MV-4-11 (cell line): ENCODE measurements at regions not wholly inside any gene's neighbourhood (a gene's known extent, or its start where the extent isn't known, plus 50 kb on each side); places are given as distances from the start of the nearest gene placed in this dataset.
"Not testable (repeated sequence)": the region's sequence is repeated elsewhere in the genome, so short reads cannot be mapped to it uniquely, and the experiment has no call there.

Experiments used
- DNase-seq: peaks from one replicate; lab custom pipeline; 2025; lab: John Stamatoyannopoulos, UW

DNA sequence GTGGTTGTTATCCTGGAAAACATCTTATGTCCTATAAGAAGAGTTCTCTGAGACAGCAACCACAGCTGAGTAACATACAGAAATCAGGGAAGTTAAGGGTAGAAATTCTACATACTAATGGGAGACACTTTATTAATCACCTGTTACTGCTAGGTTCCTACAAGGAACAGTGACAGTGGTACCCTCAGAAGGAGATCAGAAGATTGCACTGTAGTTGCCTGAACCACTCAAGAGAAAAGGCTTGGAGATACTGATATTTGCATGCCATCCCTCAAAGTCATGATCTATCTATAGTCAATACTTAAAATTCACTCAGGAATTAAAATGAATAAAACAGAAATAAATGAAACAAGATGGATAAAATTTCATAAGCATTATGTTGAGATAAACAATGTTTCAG lies 136.0 kb downstream of the LMLN start:
- no peak for DNase-seq

DNA sequence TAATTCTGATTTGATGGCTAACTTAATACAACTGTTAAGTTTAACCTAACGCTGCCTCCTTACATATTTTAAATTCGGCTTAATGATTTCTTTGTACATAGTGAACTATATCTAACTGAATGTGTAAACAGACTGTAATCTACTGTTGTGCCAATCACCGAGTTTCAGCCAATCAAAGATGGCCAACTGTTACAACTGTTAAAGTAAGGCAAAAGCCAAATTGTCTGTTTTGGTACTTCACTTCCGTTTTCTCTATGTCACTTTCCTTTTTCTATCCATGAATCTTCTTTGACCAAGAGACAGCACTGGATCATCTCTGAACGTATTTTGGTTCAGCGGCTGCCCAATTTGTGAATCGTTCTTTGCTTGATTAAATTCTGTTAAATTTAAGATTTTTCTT lies 137.0 kb downstream of the LMLN start:
- DNase-seq = peak; percentile 41

DNA sequence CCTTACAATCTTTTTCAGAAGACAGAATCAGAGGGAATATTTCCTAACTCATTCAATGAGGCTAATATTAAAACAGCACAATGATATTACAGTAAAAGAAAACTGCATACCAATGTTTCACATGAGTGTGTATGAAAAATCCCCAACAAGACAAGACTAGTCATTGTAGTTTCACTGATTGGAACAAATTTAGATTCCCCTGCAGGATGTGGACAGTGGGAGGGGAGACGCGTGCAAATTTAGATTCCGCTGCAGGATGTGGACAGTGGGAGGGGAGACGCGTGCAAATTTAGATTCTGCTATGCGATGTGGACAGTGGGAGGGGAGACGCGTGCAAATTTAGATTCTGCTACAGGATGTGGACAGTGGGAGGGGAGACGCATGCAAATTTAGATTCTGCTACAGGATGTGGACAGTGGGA lies 138.7 kb downstream of the LMLN start:
- DNase-seq = peak; percentile 78

DNA sequence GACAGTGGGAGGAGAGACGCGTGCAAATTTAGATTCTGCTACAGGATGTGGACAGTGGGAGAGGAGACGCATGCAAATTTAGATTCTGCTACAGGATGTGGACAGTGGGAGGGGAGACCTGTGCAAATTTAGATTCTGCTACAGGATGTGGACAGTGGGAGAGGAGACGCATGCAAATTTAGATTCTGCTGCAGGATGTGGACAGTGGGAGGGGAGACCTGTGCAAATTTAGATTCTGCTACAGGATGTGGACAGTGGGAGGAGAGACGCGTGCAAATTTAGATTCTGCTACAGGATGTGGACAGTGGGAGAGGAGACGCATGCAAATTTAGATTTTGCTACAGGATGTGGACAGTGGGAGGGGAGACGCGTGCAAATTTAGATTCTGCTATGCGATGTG lies 143.1 kb downstream of the LMLN start:
- DNase-seq = not testable (repeated sequence)

DNA sequence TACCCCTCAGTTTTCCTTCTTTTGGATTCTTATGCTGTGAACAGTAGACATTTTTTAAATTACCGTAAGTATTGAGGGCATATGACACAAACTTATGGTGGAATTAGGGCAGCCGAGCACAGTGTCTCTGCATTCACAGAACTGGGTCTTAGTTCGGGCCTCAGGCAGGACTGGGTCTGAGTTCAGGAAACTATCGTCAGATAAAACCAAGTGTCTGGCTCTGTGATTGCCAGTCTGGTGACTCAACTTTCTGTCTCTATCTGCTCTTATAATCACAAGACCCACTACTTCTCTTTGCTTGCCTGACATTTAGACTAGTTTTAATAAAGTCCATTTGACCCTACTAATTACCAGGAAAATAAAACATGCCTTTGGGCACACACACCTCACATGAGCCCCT lies 146.2 kb downstream of the LMLN start:
- no peak for DNase-seq

DNA sequence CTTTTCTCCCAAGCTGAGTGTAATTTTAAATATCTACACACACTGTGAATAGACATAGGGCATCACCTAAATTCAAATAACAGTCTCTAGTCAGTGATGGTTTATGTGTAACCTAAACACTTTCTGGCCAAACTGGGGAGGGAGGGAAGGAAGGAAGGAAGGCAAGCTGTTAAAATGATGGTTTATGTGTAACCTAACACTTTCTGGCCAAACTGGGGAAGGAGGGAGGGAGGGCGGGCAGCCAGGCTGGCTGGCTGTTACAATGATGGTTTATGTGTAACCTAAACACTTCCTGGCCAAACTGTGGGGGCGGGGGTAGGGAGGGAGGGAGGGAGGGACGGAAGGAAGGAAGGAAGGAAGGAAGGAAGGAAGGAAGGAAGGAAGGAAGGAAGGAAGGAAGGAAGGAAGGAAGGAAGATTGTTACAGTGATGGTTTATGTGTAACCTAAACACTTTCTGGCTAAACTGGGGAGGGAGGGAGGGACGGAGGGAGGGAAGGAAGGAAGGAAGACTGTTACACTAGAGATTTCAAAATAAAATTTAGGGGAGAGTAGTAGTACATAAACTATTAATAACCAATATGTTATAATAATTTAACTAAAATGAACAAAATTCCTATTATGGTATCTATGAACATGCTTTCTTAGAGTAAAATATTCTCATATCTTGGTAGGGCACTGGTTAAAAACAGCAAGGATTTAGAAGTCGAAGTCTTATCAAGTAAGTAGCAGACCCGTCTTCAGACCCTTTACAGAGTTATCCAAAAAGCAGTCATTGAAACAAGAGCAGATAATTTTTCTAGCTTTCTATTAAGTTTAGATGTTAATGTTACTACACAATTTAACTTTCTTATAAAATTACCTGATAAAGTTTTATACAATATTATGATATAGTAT lies 148.1 kb downstream of the LMLN start:
- DNase-seq = no peak

DNA sequence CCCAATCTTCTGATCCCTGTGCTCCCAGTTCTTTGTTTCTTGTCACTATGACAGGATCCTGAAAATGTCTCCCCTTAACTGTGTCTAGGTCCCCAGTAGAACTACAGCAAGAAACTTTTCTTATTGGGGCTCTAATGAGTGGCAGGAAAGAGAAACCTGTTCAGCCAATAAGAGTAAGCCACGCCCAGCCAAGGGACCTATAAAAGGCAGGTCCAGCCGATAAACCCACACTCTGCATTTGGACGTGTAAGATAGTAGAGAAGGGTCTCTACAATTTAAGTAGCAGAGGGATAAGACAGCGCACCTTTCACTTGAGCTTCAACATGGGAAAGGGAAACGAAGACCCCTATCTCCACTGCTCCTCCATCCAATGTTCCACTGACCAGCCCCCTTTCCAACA lies 149.9 kb downstream of the LMLN start:
- no peak for DNase-seq

DNA sequence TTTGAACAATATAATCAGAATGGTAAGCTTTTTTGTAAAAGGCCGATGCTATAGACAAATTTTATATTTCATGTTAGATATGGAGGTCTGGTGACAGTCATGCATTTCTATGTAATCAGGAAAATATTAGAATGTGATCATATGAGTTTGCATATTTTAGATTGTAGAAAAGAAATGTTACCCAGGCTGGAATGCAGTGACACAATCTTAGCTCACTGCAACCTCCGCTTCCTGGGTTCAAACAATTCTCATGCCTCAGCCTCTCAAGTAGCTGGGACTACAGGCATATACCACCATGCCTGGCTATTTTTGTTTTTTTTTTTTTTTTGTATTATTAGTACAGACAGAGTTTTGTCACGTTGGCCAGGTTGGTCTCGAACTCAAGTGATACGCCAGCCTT lies 152.0 kb downstream of the LMLN start:
- no peak for DNase-seq

DNA sequence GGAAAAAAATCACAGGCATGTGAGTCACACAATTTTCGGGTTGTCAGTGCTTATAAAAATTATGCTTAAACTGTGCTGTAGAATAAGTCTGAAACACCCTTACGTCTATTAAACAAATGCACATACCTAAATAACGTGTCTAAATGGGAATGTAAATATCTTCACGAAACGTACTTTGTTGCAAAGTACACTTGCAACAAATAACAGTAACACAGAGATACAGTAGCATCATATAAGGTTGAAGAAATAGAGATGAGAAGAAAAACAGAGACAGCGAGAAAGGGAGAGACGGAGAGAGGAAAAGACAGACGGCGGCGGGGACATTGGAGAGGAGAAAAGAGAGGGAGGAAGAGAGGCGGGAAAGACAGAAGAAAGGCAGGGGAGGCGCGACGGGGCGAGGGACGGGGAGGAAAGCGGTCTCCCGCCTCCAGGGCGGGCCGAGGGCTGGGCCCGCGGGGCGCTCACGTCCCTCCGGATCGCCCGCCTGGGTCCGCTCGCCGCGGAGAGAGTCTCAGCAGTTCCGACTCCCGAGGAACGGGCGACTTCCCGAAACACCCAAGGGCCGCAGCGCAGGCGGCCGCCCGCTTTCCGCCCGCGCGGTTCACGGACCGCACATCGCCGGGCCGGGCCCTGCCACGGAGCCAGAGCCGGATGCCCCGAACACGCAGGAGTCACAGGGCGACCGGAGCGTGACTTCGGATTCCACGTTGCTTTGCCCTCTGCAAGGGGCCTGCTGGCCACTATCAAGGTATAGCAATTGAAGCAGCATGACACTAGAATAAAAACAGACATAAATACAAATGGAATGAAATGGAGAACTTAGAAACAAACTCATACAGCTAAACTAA lies 153.4 kb downstream of the LMLN start:
- DNase-seq = no peak

DNA sequence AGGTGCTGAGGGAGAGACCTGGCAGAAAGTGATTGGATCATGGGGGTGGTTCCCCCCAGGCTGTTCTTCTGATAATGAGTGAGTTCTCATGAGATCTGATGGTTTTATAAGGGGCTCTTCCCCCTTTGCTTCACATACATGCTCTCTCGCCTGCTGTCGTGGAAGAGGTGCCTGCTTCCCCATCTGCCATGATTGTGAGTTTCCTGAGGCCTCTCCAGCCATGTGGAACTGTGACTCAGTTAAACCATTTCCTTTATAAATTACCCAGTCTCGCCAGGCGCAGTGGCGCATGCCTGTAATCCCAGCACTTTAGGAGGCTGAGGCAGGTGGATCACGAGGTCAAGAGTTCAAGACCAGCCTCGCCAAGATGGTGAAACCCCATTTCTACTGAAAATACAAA lies 154.5 kb downstream of the LMLN start:
- not testable (repeated sequence) for DNase-seq

DNA sequence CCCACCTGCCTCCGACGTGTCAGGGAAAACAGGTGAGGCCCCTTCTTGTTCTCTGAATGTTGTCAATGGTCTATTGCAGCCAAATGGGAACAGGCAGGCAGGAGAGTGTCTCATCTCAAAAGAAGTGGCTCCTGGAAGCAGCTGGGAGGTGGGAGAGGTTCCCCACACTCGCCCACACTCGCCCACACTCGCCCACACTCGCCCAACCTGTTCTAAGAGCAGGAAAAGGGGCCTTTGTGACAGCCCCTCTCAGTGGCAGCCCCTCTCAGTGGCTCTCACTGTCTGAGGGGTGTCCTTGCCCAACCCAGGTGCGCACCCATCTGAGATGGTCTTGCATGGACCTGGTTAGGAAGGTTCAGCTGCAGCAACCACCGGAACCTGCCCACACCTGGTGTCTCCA lies 162.2 kb downstream of the LMLN start:
- not testable (repeated sequence) for DNase-seq

DNA sequence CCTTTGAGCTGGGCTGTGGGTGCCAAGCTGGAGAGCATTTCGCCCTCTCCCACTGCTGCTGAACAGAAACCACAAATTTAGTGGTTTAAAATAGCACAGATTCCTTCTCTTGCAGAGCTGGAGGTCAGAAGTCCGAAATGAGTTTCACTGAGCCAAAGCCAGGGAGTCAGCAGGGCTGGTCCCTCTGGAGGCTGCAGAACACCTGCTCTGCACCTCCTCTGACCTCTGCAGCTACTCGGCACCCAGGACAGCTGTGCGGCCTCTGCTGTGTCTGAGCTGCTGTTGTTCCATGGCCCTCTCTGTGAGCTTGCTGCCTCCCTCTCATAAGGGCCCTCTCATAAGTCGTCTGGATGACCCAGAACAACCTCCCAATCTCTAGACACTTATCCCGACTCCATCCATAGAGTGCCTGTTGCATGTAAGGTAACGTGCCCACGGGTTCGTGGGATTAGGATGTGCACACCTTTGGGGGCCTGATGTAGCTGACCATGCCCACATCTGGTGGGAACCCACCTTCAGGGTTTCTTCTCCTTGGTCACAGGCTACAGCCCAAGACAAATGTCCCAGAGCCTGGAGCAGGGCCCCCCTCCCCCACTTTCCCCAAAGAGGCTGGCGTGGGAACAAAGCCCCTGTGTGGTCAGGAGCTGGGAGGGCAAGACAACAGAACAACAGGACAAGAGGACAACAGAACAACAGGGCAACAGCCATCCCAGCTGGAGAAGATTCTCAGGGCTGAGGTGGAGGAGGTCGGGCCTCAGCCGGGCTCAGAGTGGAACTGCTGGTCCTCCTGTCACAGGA lies 177.2 kb downstream of the LMLN start:
- DNase-seq = not testable (repeated sequence)

DNA sequence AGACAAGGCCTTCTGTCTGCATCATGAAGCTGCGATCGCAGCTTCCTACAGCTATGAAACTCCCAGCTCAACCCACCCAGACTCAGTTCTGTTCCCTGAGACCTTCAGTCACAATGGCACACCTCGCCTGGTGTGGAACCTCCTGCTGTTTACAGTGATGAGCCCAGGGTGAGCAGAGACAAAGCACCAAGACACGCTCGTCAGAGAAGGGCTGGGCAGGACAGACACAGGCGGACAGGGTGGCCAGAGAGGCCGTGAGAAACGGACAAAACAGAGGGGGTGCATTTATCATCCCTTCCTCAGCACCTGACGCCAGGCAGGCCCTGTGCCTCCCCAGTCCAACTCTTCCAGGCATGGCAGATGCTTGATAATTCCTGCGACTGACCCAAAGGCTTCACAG lies 178.2 kb downstream of the LMLN start:
- not testable (repeated sequence) for DNase-seq

DNA sequence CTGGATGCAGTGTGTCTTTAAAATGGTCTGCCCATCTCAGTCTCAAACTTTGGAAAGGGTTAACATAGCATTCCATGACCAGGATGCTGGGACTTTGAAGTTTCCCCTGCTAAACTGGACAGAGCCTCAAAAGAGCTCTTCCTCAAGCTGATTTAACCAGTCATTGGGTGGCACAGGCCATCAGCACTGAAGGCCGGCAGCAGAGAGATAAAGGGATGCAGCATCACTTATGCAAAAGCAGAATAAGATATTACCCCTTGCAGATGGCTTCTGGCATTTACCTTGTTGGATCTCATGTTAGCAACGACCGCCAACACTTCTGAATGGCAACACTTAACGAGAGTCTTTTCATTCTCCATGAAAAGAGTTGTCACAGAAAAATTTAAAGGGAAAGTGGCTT lies 179.0 kb downstream of the LMLN start:
- DNase-seq = not testable (repeated sequence)

DNA sequence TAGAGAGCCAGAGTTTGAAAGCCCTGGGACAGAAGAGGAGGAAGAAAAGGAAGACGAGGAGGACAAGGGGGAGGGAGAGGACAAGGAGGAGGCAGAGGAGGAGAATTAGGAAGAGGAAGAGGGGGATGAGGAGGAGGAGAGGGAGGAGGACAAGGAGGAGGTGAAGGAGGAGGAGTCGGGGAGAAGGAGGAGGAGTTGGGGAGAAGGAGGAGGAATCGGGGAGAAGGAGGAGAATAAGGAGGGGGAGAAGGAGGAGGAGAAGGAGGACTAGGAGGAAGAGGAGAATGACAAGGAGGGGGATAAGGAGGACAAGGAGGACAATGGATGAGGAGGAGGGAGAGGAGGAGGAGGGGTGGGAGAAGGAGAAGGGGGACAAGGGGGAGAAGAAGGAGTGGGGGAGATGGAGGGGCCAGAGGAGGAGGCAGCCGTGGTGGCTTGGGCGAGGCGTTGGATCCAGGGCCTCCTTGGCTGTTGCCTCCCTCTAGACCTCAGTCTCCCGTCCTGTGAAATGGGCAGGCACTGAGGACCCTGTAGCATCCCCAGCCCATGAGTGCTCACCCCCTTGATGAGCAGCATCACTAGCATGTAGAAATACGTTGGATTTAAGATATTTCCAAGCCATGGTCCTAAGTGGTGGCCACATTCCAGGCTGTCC lies 179.6 kb downstream of the LMLN start:
- DNase-seq = not testable (repeated sequence)

DNA sequence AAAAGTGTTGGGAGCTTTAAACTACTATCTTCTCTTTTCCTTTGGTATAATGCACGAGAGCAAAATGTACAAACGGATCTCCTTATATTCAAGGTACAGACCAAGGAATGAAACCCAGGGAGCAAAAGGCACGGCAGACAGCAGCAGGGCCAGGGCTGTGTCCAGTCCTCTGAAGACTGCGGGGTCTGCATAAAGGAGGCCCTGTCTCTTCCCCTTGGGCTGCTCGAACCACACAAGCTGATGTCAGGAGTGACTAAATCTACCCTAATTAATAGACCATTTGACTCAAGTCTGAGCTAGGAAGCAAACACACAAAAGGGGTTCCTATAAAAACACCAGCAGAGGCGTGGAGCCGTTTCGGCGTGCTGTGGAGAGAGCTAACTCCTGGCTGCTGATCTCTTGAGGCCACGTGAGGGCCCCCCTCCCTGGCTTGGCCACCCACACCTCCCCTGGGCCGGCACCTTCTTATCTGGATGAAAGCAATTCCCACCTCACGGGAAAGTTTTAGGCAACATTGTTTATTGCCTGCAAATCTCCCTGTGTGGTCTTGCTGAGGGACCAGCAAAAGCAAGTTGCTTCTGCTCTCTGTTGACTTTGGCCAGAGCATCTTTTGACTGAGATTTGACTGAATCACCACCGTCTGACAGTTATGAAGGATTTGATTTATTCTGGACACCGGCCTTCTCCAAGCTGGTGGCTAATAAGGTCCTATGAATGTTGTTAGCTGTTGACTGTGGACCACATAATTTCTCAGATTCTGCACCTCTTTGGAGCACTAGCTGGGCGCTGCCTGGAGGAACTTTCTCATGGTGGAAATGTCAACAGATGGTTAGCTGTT lies 183.5 kb downstream of the LMLN start:
- not testable (repeated sequence) for DNase-seq

DNA sequence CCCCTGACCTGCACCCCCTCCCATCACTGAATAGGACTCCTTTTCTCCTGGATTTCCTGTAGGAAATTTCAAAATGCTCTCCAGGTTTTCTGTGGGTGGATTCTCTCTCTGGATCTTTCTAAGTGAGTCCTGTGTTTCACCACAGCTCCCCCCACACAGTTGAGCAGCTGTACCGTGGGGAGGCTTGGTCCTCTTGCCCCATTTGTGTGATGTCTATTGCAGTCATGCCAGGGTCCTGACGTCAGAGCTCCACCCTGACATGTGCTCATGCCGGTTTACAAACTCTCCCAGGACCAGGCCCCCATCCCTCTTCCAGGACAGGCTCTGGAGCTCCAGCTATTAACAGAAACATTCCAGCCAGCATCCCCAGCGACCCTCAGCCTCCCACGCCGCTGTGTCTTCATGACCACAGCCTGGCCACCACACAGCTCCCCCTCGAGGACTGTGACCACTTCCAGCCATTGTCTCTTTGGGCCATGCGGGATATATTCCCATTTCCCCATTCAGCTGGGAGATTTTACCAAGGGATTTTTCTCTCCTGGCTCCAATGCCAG lies 185.3 kb downstream of the LMLN start:
- DNase-seq = not testable (repeated sequence)

DNA sequence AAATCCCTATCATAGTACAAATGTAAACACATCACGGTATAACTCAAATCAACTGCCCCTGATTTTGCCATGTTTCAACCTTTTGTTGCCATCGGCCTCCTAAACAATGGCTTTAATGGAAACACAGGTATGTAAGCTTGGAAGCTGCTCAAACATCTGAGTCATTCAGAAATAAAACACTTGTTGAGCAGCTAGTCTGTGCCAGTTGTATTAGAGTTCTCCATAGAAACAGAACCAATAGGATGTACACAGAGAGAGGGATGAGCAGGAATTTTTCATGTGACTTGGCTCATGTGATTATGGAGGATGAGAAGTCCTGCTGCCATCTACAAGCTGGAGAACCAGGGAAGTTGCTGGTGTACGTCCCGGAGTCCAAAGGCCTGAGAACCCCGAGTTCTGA lies 186.1 kb downstream of the LMLN start:
- DNase-seq = not testable (repeated sequence)

DNA sequence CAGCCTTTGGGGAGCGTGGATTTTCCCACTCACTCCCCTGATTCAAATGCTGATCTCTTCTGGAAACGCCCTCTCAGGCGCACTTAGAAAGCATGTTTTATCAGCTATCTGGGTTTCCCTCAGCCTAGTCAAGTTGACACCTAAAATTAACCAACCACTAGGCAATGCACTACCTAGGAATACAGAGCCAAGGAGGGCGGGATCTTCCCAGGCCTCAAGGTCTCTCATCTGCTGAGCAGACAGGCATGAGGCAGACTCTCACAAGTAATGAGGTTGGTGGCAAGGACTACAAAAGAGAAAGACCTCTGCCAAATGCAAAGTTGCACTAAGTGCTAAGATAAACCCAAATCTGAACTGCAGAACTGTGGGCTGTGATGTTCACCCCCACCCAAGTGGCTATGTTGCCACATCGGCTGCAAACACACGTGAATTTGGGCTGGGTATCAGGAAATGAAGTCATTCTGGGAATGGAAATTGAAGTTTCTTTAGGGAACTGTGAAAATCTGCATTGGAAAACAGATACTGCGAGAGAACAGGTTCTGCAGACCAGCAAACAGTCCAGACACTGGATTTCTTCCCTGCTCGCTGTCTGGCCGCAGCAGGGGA lies 186.6 kb downstream of the LMLN start:
- not testable (repeated sequence) for DNase-seq

DNA sequence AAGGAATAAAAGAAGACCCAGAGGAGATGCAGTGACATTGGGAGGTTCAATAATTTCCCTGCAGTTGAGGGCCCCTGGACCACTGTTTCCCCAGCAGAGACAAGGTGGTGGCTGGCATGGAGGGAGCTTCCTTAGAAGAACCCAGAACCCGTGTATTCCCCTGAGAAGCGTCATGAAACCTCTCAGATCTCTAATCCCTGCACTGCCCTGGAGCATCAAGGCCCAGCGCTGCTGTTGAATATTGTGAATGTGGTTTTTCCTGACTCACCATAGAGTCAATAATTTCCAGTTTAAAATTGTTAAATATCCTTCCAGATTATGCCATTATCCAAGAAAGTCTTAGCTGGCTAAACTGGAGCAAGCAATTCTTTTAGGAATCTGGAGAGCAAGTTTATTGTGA lies 187.2 kb downstream of the LMLN start:
- DNase-seq = not testable (repeated sequence)
